IMR-90 (cell line): ENCODE measurements at regions not wholly inside any gene's neighbourhood (a gene's known extent, or its start where the extent isn't known, plus 50 kb on each side); places are given as distances from the start of the nearest gene placed in this dataset.

Experiments
- ATAC-seq: fragments of 200-7000 bp; cut with Tn5 transposase; 2 replicates; pipeline ENCODE4 v1.9.1; 2020; ENCODE audit warnings: low read depth, mild to moderate bottlenecking, moderate library complexity
- BruUV-seq: library from RNA; stranded (reverse); fragments of 400-500 nt; replicated peaks from 2 replicates; lab custom pipeline; 2021; lab: Mats Ljungman, UMichigan
- CTCF ChIA-PET: fragments of 300-600 bp; formaldehyde crosslinking; extraction: SDS; loops from one replicate; lab custom pipeline; 2021; ENCODE audit warnings: antibody characterized with exemption; lab: Yijun Ruan, JAX
- POLR2A ChIA-PET: fragments of 300-600 bp; sonication (Branson Sonifier 250); formaldehyde crosslinking; loops from one replicate; lab custom pipeline; 2022; ENCODE audit warnings: antibody characterized with exemption; ENCODE audit not compliant: unreplicated experiment; lab: Charles Lee
- DNase-seq: peaks from one replicate; pipeline ENCODE4 v3.0.0; 2013
- H2AFZ ChIP-seq: replicated peaks from 2 replicates; pipeline ENCODE3; 2013; ENCODE audit warnings: low read length, mild to moderate bottlenecking; ENCODE audit not compliant: poor library complexity
- H2AK5ac ChIP-seq: 2 replicates; pipeline ENCODE4 v1.6.1; 2013; ENCODE audit warnings: low read depth, low read length, inconsistent platforms
- H2AK9ac ChIP-seq: replicated peaks from 2 replicates; pipeline ENCODE3; 2013; ENCODE audit warnings: mild to moderate bottlenecking, low read depth, low read length, moderate library complexity; ENCODE audit not compliant: poor library complexity
- H2BK120ac ChIP-seq: 2 replicates; pipeline ENCODE4 v1.6.1; 2013; ENCODE audit warnings: low read depth, low read length, inconsistent platforms
- H2BK15ac ChIP-seq: 3 replicates; pipeline ENCODE4 v1.6.1; 2013; ENCODE audit warnings: low read depth, low read length, inconsistent platforms
- H2BK20ac ChIP-seq: 2 replicates; pipeline ENCODE4 v1.6.1; 2013; ENCODE audit warnings: low read depth, mild to moderate bottlenecking, inconsistent platforms, low read length, moderate library complexity
- H2BK5ac ChIP-seq: 2 replicates; pipeline ENCODE4 v1.6.1; 2013; ENCODE audit warnings: mild to moderate bottlenecking, low read depth, low read length, inconsistent platforms; ENCODE audit not compliant: poor library complexity, severe bottlenecking
- H3K14ac ChIP-seq: replicated peaks from 2 replicates; pipeline ENCODE4 v1.6.1; 2013; ENCODE audit warnings: low read depth, low read length, inconsistent platforms
- H3K18ac ChIP-seq: 2 replicates; pipeline ENCODE4 v1.6.1; 2013; ENCODE audit warnings: low read depth, low read length, control low read depth
- H3K23ac ChIP-seq: 2 replicates; pipeline ENCODE4 v1.6.1; 2013; ENCODE audit warnings: low read depth, low read length, inconsistent platforms
- H3K27ac ChIP-seq: 2 replicates; pipeline ENCODE4 v1.5.1; 2013; ENCODE audit warnings: mild to moderate bottlenecking, control low read depth, low read length; ENCODE audit not compliant: insufficient read depth
- H3K27me3 ChIP-seq: 2 replicates; pipeline ENCODE4 v1.6.1; 2013; ENCODE audit warnings: low read length; ENCODE audit not compliant: control insufficient read depth, insufficient read depth
- H3K36me3 ChIP-seq: 2 replicates; pipeline ENCODE4 v1.6.1; 2013; ENCODE audit warnings: low read length, mixed read lengths; ENCODE audit not compliant: control insufficient read depth, insufficient read depth
- H3K4ac ChIP-seq: 2 replicates; pipeline ENCODE4 v1.6.1; 2013; ENCODE audit warnings: low read depth, low read length, inconsistent platforms
- H3K4me1 ChIP-seq: 2 replicates; pipeline ENCODE4 v1.6.1; 2013; ENCODE audit warnings: low read length, mixed read lengths; ENCODE audit not compliant: control insufficient read depth, insufficient read depth
- H3K4me2 ChIP-seq: 2 replicates; pipeline ENCODE4 v1.6.1; 2013; ENCODE audit warnings: low read depth, mild to moderate bottlenecking, control low read depth, low read length, moderate library complexity
- H3K4me3 ChIP-seq: 2 replicates; pipeline ENCODE4 v1.5.1; 2013; ENCODE audit warnings: low read depth, mild to moderate bottlenecking, control low read depth, low read length, moderate library complexity; ENCODE audit not compliant: insufficient read depth
- H3K56ac ChIP-seq: 2 replicates; pipeline ENCODE4 v1.6.1; 2013; ENCODE audit warnings: low read length, inconsistent platforms; ENCODE audit not compliant: insufficient read depth; ENCODE audit errors: extremely low read depth
- H3K79me1 ChIP-seq, 2 experiments: 2 replicates each; pipeline ENCODE4 v1.6.1; 2013; ENCODE audit warnings: low read length in 2 of 2, inconsistent platforms in 1 of 2, low read depth in 1 of 2
- H3K9ac ChIP-seq: 2 replicates; pipeline ENCODE4 v1.6.1; 2013; ENCODE audit warnings: low read depth, low read length, control low read depth
- H3K9me1 ChIP-seq: 2 replicates; pipeline ENCODE4 v1.6.1; 2013; ENCODE audit warnings: low read length, inconsistent platforms; ENCODE audit not compliant: insufficient read depth
- H3K9me3 ChIP-seq: 2 replicates; pipeline ENCODE4 v1.6.1; 2013; ENCODE audit warnings: low read length; ENCODE audit not compliant: control insufficient read depth, insufficient read depth
- H4K20me1 ChIP-seq: 2 replicates; pipeline ENCODE4 v1.6.1; 2013; ENCODE audit warnings: low read length, inconsistent platforms; ENCODE audit not compliant: insufficient read depth
- H4K5ac ChIP-seq: 2 replicates; pipeline ENCODE4 v1.6.1; 2013; ENCODE audit warnings: mild to moderate bottlenecking, low read depth, low read length, control low read depth
- H4K8ac ChIP-seq, 2 experiments: 2 replicates each; pipeline ENCODE4 v1.6.1; 2013; ENCODE audit warnings: low read depth in 2 of 2, low read length in 2 of 2, control low read depth in 1 of 2, inconsistent platforms in 1 of 2
- H4K91ac ChIP-seq: 2 replicates; pipeline ENCODE4 v1.6.1; 2013; ENCODE audit warnings: low read depth, low read length, inconsistent platforms; ENCODE audit not compliant: insufficient read depth
- BHLHE40 ChIP-seq: fragments of 150-350 bp; IDR thresholded peaks from 2 replicates; pipeline ENCODE4 v1.6.1; 2016; ENCODE audit warnings: mild to moderate bottlenecking, low read depth, low read length
- CHD1 ChIP-seq: IDR thresholded peaks from 2 replicates; pipeline ENCODE4 v1.6.1; 2012; ENCODE audit warnings: low read depth, low read length, improper control_type of control experiment
- MAZ ChIP-seq: IDR thresholded peaks from 2 replicates; pipeline ENCODE4 v1.6.1; 2012; ENCODE audit warnings: low read depth, mild to moderate bottlenecking, low read length, improper control_type of control experiment, moderate library complexity, borderline replicate concordance
- MXI1 ChIP-seq: IDR thresholded peaks from 2 replicates; pipeline ENCODE4 v1.6.1; 2012; ENCODE audit warnings: low read depth, mild to moderate bottlenecking, low read length, moderate library complexity, borderline replicate concordance
- NFE2L2 ChIP-seq: fragments of 150-350 bp; IDR thresholded peaks from 2 replicates; pipeline ENCODE4 v1.6.1; 2016; ENCODE audit warnings: low read depth, mild to moderate bottlenecking, low read length
- RAD21 ChIP-seq: IDR thresholded peaks from 2 replicates; pipeline ENCODE4 v1.6.1; 2012; ENCODE audit warnings: low read length, improper control_type of control experiment
- RCOR1 ChIP-seq: IDR thresholded peaks from 2 replicates; pipeline ENCODE4 v1.6.1; 2012; ENCODE audit warnings: mild to moderate bottlenecking, low read length, improper control_type of control experiment; ENCODE audit not compliant: insufficient replicate concordance
- SMC3 ChIP-seq: fragments of 150-350 bp; IDR thresholded peaks from 2 replicates; pipeline ENCODE4 v1.6.1; 2016; ENCODE audit warnings: low read depth, mild to moderate bottlenecking, antibody characterized with exemption, low read length, moderate library complexity
- WGBS, 2 experiments: methylation state at CpG; one replicate each; pipeline versions ENCODE4 v1.1.5 to v1.1.7; 2013; ENCODE audit warnings: missing lambda C conversion rate in 2 of 2; ENCODE audit not compliant: insufficient read length in 1 of 2; ENCODE audit errors: extremely low coverage in 2 of 2; 5-methylcytosine and 5-hydroxymethylcytosine counted together
- dilution Hi-C: fragments of 300-500 bp; cut with HindIII; formaldehyde crosslinking; loops from one replicate; pipeline ENCODE4 v1.14.3; 2018; ENCODE audit warnings: low sequenced_read_pairs; ENCODE audit not compliant: unreplicated experiment
- in situ Hi-C: fragments of 300-500 bp; cut with MboI; formaldehyde crosslinking; loops from 3 replicates; pipeline ENCODE4 v1.14.3; 2019; ENCODE audit warnings: low sequenced_read_pairs, inconsistent platforms, mixed read lengths
- intact Hi-C: fragments of 100-400 bp; cut with micrococcal nuclease; formaldehyde crosslinking; loops from 2 replicates; pipeline ENCODE4 v1.10.0; 2022

- H3K18ac ChIP-seq, result no peak overlapping the region
- no peak overlapping the region for H2BK5ac ChIP-seq
- no peak overlapping the region for H2BK20ac ChIP-seq
- no peaks in the 10 kb centered on the region for H4K20me1 ChIP-seq
- H3K56ac ChIP-seq, result no peak overlapping the region
- H3K4ac ChIP-seq, result no peak overlapping the region
- H2AK5ac ChIP-seq, result no peak overlapping the region
- ChIA-PET CTCF (no interaction called here), POLR2A (no interaction called here)
- no CpG with 5 or more reads among the region's 11 CpGs for WGBS, 2 experiments
- no peak overlapping the region for H2BK120ac ChIP-seq
- intact Hi-C loops, result loop anchor here (10.0 kb wide), 1 partner anchor 321 kb away; no protein-coding TSS in a partner anchor
- H3K14ac ChIP-seq, result no peak overlapping the region
- no peaks in the 10 kb centered on the region for H3K9me3 ChIP-seq
- H4K5ac ChIP-seq, result no peak overlapping the region
- DNase-seq (no peak), ATAC-seq (peak; percentile 57)
- TF ChIP-seq MXI1 (no peak), CHD1 (no peak), MAZ (no peak), RAD21 (no peak), RCOR1 (no peak), NFE2L2 (no peak), SMC3 (no peak), BHLHE40 (no peak)
- no peaks in the 10 kb centered on the region; the same call in 1 of the 2 replicates for H3K9me1 ChIP-seq
- H3K4me1 ChIP-seq, result no peaks in the 10 kb centered on the region
- BruUV-seq, result no TSS peak
- no peaks in the 10 kb centered on the region for H3K36me3 ChIP-seq
- H3K23ac ChIP-seq, result no peak overlapping the region
- dilution Hi-C loops, result no loop called here
- H3K27ac ChIP-seq, result no peak overlapping the region
- H2BK15ac ChIP-seq, result no peak overlapping the region
- H3K27me3 ChIP-seq, result peaks cover 28% of the 10 kb centered on the region
- no peak overlapping the region for H3K4me2 ChIP-seq
- H3K79me1 ChIP-seq, result no peaks in the 10 kb centered on the region
- no peak overlapping the region for H4K8ac ChIP-seq
- in situ Hi-C loops, result no loop called here
- H3K9ac ChIP-seq, result no peak overlapping the region
- no peak overlapping the region for H2AK9ac ChIP-seq
- no peak overlapping the region for H3K4me3 ChIP-seq
- H4K91ac ChIP-seq, result no peak overlapping the region
- H2AFZ ChIP-seq, result no peak overlapping the region
Measured at GRCh38 chr2:71935262-71935848, 212.3 kb downstream of the CYP26B1 start.
